GM19397 (cell line): ENCODE measurements at regions not wholly inside any gene's neighbourhood (a gene's known extent, or its start where the extent isn't known, plus 50 kb on each side); places are given as distances from the start of the nearest gene placed in this dataset.
A peak's percentile ranks its signal among the peaks of the same experiment; 100 is the strongest.
"Not testable (repeated sequence)": the region's sequence is repeated elsewhere in the genome, so short reads cannot be mapped to it uniquely, and the experiment has no call there.

Experiments
- ATAC-seq: cut with Tn5 transposase; IDR thresholded peaks from one replicate; pipeline ENCODE4 v1.9.1; 2021; ENCODE audit warnings: mild to moderate bottlenecking, moderate library complexity; ENCODE audit not compliant: unreplicated experiment

DNA sequence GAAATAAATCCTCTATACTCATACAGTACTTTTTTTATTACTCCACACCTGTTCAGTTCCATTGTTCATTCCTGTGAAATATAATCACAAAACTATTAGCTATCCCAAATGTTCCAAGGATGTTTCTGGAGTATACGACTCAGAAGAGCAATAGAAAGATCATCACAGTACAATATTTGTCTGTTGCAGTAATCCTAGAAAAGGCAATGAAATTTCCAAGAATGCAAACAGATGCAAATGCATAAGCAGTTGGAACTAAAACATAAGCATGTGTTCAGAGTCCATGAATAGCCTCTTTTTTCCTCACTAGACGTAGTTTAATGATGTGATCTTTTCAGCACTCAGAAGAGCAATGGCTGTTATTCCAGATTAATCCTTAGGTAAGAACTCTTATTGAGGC, 55.2 kb downstream of the RTL3 start:
- no peak for ATAC-seq

DNA sequence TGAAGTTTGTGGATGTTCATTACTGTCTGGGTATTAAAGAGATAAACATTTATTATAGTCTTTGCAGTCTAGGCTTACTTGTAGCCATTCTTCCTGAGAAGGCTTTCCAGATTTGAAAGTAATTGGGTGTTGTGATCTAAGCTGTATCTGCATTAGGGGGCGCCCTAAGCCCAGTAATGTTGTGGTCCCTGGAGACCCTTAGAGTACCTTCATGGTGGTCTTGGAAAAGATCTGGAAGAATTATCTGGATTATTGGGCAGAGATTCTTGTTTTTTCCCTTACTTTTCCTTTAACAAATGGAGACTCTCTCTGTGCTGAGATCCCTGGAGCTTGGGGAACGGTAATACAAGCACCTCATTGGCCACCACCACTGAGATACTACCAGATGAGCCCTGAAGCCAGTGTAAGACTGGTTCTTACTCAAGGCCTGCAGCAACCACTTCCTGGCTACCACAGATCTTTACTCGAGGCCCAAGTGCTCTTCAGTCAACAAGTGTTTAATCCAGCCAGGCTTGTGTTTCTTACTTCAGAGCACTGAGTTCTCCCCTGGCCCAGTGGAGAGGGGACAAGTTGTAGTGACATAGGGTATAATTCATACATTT, 63.1 kb downstream of the RTL3 start:
- no peak for ATAC-seq

DNA sequence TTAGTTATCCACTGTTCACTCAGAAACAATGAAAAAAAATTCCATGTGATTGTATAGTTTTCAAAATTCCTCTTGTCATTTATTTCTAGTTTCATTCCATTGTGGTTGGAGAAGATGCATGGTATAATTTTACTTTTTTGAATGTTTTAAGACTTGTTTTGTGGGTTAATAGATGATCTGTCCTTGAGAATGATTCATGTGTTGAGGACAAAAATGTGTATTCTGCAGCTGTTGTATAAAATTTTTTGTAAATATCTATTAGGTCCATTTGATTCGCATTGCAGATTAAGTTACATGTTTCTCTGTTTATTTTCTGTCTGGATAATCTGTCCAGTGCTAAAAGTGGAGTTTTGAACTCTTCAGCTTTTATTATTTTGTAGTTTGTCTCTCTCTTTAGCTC, 65.4 kb downstream of the RTL3 start:
- ATAC-seq = no peak

DNA sequence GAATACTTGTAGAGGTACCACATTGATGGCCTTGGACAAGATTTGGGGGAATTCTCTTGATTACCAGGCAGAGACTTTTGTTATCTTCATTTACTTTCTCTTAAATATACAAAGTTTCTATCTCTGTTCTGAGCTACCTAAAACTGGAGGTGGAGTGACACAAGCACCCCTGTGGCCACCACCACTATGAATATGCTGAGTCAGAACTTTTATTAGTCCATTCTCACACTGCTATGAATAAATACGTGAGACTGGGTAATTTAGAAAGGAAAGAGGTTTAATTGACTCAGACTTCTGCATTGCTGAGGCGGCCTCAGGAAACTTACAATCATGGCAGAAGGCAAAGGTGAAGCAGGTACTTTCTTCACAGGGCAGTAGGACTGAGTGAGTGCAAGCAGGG, 67.1 kb downstream of the RTL3 start:
- ATAC-seq = no peak

DNA sequence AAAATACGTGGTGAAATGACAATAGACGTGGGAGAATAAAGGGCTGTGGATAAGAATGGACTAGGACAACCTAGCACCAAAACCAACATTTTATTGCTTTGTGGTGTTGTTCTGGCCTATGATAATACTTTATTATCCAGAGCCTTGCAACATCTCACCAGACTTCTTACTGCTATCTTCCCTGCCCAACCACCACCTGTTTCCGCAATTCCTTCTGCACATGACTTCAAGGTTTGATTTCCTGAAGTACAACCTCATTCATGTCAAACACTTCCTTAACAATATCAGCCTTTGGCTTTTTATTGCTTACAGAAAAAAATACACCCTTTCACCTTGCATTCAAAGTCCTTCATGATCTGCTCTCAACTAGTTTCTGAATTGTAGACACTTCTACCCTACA, 84.8 kb downstream of the RTL3 start:
- ATAC-seq = no peak

DNA sequence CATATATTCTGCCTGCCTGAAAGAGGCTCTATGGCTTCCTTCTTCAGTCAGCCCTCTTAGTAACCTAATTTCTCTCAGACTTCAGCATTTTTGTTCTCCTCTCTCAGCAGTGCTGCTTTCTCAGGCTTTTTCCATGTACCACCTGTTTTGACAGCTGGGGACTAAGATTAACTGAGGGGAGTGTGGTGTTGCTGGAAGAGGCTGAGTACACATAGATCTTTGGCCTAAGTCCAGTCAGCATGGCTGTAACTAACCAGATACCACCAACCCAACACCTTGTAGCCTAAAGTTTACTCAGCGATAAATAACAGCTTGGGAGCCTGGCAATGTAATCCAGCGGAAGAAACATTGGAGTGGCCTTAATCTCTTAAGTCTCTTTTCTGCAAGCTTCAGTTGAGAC, 85.5 kb downstream of the RTL3 start:
- ATAC-seq = no peak

DNA sequence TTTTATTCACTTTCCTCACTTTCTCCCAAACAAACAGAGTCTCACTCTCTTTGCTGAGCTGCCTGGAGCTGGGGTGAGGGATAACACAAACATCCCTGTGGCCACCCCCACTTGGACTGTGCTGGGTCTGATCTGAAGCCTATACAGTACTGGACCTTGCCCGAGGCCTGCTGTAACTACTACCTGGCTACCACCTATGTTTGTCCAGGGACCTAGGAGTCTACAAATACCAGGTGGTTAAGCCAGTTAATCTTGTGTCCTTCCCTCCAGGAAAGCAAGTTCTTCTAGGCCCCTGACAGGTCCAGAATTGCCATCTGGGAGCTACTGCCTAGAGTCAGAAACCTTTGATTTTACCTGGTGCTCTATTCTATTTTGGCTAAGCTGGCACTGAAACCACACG, 87.3 kb downstream of the RTL3 start:
- no peak for ATAC-seq

DNA sequence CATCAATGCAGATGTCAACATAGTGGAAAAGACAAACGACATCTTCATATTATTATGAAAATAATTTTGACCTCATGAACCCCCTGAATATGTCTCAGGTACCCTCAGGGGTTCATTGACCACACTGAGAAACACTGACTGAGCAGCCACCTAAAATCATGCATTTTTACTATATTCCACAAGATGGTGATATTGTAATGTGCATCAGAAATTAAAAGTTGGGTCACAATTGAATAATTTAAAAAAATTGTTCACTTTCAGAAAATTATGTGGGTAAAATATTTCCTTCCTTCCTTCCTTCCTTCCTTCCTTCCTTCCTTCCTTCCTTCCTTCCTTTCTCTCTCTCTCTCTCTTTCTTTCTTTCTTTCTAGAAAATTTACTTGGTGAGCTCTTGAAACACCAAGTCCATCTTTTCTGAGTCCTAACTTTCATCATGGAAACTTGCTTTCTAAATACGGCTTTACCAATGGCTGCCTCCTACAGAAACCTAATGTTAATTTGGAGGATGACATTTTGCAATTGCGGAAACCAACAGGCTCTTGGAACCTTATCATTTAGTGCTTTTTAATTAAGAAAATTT, 103.6 kb downstream of the RTL3 start:
- ATAC-seq = no peak

DNA sequence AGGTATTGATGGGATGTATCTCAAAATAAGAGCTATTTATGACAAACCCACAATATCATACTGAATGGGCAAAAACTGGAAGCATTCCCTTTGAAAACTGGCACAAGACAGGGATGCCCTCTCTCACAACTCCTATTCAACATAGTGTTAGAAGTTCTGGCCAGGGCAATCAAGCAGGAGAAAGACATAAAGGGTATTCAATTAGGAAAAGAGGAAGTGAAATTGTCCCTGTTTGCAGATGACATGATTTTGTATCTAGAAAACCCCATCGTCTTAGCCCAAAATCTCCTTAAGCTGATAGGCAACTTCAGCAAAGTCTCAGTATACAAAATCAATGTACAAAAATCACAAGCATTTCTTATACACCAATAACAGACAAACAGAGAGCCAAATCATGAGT, 106.5 kb downstream of the RTL3 start:
- ATAC-seq = not testable (repeated sequence)

DNA sequence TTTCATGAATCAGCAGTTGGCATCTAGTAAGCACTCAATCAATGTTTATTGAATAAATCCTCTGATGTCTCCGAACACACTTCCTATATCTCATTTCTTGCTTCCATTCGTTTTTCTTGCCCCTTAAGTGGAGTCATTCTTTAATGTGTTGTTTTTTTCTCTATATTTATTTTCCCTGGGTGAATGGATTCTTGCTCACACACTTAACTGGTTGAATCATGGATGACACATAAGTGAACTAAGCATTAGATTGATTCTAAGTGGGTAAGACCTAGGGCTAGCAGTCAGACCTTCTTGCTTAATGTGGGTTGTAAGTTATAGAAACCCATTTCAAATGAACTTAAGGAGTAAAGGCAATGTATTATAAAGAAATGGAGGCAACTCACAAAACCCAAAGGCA, 111.1 kb downstream of the RTL3 start:
- no peak for ATAC-seq

DNA sequence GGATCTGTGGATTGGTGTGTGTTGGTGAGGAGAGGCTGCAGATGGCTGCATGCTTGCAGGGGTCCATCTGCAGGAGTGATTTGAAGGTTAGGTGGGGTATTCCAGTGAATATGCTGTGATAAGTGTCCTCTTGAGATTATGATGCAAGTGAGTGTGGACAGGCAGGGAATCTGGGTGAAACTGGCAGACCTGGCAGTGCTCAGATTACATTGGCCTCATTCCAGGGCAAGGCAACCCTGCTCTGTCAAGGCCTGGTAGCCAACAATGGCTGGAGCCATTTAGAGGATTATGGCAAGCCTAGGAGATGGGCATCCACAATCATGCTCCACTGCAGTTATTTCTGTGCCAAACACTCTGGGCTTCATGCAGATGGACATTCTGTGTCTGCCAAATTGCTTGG, 113.9 kb downstream of the RTL3 start:
- ATAC-seq = no peak

DNA sequence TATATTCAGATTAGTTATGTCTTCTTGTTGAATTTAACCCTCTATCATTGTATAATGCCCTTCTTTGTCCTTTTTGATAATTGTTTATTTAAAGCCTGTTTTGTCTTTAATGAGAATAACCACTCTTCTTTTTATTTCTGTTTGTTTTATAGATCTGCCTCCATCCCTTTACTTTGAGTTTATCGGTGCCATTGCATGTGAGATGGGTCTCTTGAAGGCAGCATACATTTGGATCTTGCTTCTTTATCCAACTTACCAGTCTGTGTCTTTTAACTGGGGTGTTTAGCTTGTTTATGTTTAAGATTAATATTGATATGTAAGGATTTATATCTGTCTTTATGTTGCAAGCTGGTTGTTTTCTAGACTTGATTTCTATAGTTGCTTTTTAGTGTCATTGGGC, 115.8 kb downstream of the RTL3 start:
- no peak for ATAC-seq

DNA sequence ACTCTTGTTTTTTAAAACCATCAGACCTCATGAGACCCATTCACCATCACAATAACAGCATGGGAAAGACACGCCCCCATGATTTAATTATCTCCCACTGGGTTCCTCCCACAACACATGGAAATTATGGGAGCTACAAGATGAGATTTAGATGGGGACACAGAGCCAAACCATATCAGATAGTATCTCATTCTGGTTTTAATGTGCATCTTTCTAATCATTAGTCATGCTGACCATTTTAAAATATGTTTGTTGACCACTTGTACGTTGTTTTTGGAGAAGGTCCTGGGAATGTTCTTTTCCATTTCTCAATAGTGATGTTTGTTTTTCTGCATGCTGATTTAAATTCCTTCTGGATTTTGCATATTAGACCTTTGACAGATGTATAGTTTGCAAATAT, 119.0 kb downstream of the RTL3 start:
- no peak for ATAC-seq

DNA sequence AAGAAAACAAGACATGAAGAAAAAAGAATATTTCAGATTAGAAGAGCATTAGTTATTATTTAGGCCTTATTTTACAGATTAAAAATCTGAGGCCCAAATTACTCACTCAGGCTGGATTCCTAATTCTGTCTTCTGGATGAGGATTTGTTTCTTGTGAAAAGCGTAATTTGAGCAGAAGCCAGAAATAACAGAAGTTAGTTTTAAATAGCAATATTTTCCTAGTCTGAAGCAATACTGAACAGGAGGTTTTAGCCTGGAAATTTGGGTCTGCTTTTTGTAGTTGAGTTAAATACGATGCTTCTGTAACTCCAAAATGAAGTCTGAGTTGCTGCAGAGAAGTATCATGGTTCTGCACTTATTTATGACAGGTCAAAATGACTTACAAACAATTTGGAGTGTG, 124.9 kb downstream of the RTL3 start:
- no peak for ATAC-seq

DNA sequence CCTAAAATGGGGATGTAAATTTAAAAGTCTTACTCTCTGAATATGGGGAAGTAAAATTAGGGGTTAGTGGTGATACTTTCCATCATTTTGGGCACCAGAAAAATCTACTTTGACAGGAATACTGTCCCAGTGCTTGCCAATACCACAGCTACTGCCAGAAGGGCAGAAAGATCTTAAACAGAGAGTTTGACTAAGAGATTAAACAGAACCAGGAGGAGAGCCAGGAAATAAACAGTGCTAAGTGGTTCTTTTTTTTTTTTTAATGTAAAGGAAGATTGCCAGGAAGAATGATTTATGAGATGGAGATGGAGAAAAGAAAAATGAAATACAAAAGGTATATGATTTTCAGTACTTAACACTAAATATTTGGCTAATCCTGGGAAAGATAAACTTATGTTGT, 126.8 kb downstream of the RTL3 start:
- no peak for ATAC-seq

DNA sequence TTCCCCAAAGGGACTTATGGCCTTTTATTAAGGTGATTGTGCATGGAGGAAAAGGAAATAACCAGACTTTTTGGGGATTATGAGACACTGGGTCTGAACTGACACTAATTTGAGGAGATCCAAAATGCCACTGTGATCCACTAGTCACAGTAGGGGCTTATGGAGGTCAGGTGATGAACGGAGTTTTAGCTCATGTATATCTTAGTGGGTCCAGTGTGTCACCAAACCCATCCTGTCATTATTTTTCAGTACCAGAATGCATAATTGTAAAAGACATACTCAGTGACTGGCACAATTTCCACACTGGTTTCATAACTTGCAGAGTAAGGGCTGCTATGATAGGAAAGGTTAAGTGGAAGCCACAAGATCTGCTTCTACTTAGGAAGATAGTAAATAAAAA, 131.3 kb downstream of the RTL3 start:
- no peak for ATAC-seq

DNA sequence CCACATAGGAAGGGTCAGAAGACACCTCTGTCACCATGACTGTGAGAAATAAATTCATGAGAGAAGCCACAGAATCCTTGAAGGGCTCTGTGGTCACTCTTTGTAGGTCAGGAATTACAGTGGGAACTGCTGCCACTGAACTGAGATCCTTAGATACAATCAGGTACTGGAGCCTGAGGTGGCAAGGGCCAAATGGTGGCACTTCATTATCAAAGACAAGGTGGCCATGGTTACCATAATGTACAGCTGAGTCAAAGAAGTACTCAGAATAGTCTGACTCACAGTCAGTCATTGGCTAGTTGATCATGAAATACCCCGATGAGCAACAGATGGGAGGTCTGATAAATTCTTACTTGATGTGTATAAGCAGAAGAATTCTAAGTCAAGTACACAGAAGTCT, 131.9 kb downstream of the RTL3 start:
- ATAC-seq = no peak

DNA sequence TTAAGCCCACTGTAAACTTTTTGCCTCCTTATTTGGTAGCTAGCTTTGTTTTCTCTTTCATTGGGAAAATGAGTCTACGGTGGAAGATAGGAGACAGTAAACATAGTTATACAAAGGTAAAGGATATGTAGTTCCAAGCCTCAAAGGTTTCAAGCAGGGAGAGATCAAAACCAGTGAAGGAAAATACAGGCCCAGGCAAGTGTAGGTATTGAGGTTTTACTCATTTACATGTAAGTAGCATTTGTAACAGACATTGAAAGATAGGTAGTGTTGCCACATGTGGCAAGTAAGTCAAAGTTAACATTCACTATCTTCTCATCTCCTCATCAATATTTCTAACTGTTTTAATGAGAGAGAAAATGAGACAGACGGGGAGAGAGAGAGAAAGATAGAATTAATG, 136.5 kb downstream of the RTL3 start:
- no peak for ATAC-seq

DNA sequence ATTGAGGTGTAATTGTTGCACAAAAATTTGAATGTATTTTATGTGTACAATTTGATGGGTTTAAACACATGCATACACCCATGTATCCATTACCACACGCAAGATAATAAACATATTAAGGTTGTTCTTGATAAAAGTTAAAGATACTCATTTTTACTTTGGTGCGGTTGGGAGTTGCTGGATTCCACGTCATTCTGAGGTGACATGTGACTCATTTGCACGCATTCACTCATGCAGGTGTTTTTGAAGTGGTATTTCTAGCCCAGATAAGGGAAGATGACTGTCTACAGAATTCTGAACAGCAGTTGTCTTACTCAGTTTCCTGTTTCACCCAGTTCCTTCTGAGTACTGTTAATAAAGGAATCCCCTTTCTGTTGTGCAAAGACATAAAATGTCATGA, 142.0 kb downstream of the RTL3 start:
- peak; percentile 77 for ATAC-seq

DNA sequence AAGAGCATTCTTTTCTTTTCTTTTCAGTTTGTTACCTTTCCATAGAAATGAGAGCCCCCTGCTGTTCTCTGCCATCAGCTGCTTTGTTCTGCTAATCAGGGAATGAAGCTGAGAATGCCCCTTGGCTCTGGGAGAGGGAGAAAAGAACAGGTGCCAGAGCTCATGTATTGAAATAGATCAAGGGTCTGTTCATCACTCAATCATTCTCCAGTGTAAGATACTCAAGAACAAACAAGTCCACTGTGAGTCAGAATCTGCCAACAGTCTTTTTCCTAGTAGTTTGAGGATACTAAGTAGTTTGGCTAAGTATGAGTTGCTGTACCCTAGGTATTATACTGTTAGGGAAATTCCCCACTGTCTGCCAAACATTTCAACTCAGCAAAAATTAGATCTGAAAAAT, 144.3 kb downstream of the RTL3 start:
- ATAC-seq = no peak

DNA sequence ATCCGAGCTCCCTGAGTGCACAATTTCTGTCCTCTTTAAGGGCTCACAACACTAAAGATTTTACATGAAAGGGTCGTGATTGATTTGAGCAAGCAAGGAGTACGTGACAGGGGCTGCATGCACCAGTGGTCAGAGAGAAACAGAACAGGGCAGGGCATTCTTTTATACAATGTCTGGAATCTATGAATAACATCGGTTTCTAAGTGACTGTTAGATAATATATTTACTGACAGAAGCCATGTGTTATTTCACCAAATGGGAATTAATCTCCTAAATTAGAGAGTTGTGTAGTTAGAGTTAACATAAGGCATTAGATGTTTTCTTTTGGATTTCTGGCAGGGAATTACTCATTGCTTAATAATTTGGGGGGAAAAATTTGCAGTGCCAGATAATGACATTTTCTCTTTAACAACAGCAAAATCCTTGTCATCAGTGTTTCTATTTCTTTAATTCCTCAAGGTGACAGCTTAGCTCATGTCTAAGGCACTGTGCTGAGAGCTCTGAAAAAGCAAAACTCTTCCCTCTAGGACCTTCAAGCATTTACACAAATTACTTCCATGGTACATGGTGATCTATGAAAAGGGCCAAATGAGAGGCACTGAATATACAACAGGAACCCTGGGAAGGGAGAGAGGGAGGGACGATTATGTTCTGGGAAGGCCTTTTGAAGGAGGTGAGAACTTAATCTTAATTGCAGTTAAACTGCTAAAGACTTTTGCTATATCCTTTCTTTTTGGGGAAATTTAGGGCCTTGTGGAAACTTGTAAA, 145.0 kb downstream of the RTL3 start:
- ATAC-seq = no peak

DNA sequence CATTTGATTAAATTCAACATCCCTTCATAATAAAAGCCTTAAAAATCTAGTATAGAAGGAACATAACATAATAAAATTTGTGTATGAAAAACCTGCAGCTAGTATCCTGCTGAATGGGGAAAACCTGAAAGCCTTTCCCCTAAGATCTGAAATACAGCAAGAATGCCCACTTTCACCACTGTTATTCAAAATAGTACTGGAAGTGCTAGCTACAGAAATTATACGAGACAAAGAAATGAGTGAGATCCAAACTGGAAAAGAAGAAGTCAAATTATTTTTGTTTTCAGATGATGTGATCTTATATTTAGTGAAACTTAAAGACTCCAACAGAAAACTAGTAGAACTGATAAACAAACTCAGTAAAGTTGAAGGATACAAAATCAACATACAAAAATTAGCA, 152.9 kb downstream of the RTL3 start:
- ATAC-seq = no peak

DNA sequence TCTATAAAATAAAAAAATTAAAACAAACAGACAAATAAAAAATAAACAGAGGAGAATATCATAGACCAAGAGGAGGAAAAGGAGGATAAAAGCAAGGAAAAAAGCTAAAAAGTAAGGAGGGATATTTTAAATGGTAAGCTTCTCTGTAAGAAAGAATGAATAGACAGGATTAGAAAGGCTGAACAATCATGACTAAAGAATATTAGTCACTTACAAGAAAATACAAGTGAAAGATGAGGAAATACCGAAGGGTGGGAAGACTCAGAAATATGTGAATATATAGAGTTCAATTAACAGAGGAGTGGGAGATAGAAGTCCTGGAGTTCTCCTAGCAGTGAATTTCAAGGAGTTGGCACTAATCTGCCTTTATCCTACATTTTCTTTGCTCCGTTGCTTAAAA, 162.6 kb downstream of the RTL3 start:
- ATAC-seq = no peak
